NB4 (cell line): ENCODE measurements at regions not wholly inside any gene's neighbourhood (a gene's known extent, or its start where the extent isn't known, plus 50 kb on each side); places are given as distances from the start of the nearest gene placed in this dataset.

Source experiments
- CTCF ChIP-seq: IDR thresholded peaks from one replicate; pipeline ENCODE4 v1.5.1; 2012; ENCODE audit warnings: low read depth, low read length
- MYC ChIP-seq: IDR thresholded peaks from 2 replicates; pipeline ENCODE4 v1.6.1; 2011; ENCODE audit warnings: low read depth, low read length
- POLR2A ChIP-seq: IDR thresholded peaks from 2 replicates; pipeline ENCODE4 v1.6.1; 2011; ENCODE audit warnings: mild to moderate bottlenecking; ENCODE audit not compliant: insufficient read length; ENCODE audit errors: extremely low read depth
- TF ChIP-seq, protein P1 (sequence below): IDR thresholded peaks from 2 replicates; pipeline ENCODE4 v1.6.1; 2011; ENCODE audit warnings: low read depth, low read length

DNA sequence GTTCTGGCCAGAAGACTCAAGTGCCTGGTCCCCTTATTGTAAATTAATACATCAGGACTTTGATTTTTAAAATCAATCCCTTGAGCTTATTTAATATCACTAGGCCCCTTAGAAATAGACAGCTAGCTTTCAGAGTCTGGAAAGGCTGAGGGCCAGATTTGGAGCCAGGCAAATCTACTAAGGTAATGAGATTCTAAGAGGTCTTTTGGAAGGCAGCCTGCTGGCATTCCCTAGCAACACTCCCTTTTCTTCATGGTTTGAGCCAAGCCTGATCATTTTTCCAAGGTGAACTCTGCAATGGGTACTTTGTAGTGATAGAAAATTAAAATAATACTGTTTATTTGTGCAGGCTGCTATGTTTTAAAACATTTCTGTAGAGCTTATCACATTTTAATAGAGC lies 378.5 kb downstream of the FAT4 start:
- no peak for TF ChIP-seq CTCF
- no peak for TF ChIP-seq POLR2A
- TF ChIP-seq MYC: no peak
- TF ChIP-seq, protein P1, sequence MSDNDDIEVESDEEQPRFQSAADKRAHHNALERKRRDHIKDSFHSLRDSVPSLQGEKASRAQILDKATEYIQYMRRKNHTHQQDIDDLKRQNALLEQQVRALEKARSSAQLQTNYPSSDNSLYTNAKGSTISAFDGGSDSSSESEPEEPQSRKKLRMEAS: no peak
